HG03103 (cell line): ENCODE measurements at regions not wholly inside any gene's neighbourhood (a gene's known extent, or its start where the extent isn't known, plus 50 kb on each side); places are given as distances from the start of the nearest gene placed in this dataset.

Experiments
- ATAC-seq: cut with Tn5 transposase; IDR thresholded peaks from one replicate; pipeline ENCODE4 v1.9.1; 2021; ENCODE audit warnings: low read depth; ENCODE audit not compliant: unreplicated experiment

- no peak for ATAC-seq
Measured at GRCh38 chr18:78595453-78595852, 384.2 kb upstream of the SALL3 start.

GRCh38 chr18:78595924-78596573 lies 383.6 kb upstream of the SALL3 start:
- ATAC-seq = no peak

DNA sequence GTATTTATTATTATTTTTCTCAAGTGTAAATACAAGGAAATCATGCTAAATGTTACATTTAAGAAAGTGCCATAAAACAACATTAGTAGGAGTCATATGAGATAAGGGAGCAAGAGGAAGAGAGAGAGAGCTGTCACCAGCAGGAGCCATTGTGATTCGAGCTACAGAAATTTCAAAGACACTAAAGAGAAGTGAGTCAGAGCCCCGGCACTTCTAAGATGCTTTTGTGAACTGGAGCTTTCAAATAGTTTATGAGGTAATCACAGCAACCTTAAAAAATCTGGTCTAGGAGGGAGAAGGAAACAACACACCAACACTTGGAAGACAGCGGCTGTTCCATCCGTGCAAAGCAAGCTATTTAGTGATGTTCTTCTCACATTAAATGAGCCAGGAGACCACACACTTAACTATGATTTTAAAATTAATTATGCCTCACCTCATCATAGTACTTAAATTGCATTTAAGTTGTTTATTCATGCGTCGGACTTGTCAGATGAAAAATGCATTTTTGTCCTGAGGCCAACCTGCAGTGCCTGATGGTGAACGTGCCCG lies 382.7 kb upstream of the SALL3 start:
- no peak for ATAC-seq

GRCh38 chr18:78601349-78601748 lies 378.3 kb upstream of the SALL3 start:
- no peak for ATAC-seq

DNA sequence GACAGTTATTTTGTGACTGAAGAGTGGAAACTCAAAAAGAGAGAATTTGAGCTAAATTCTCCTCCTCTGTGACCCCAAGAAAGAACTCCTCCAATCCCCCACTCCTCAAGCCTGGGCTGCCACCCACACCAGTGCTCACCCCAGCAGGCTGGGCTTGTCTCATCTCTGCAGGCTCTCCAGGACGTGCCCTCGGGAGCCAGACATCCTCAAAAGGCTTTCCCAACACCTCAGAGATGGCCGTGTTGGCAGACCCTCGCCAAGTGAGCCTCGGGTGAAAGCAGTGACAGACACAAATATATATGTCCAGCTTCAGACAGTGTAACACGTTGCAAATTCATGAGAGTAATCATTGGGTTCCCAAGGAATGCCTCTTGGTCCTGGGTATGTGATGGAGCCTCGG lies 377.7 kb upstream of the SALL3 start:
- no peak for ATAC-seq

GRCh38 chr18:78602430-78602829 lies 377.2 kb upstream of the SALL3 start:
- ATAC-seq = no peak

- no peak for ATAC-seq
Measured at GRCh38 chr18:78603102-78603983, 376.3 kb upstream of the SALL3 start.

DNA sequence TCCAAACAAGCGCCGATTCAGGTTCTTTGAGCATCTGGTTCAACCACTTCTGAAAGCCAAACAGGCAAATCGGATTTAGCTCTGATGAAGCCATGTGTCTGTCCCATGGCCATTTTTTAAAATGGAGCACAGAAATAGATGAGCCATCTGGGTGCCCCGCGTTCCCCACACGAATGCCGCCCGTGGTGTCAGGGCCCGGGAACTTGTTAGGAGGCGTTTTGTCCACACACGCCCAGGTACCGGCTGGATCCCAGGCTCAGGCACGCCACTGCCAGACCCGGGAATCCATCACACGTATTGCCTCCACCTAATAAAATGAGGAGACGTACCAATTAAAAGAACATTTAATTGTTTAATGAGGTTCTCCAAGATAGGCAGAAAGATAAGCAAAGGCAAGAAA lies 374.4 kb upstream of the SALL3 start:
- no peak for ATAC-seq

DNA sequence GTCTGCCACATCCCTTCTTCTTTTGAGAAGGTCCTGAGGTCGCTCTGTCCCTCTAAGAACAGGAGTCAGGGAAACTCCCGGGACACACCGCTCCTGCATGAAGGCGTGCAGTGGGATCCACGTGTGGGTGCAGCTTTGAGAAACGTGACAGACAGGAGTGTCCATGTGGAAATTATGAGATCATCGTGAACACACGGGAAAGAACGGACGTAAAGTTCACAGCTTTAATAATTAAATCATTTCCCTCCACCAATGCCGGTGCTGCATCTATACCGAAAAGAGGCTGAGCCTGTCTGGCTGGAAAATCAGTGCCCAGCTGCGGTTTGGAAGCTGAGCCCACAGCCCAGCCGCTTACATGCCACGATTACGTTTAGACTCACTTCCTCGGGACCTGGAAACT lies 372.4 kb upstream of the SALL3 start:
- ATAC-seq = no peak

- ATAC-seq = no peak
Measured at GRCh38 chr18:78607784-78608183, 371.8 kb upstream of the SALL3 start.

DNA sequence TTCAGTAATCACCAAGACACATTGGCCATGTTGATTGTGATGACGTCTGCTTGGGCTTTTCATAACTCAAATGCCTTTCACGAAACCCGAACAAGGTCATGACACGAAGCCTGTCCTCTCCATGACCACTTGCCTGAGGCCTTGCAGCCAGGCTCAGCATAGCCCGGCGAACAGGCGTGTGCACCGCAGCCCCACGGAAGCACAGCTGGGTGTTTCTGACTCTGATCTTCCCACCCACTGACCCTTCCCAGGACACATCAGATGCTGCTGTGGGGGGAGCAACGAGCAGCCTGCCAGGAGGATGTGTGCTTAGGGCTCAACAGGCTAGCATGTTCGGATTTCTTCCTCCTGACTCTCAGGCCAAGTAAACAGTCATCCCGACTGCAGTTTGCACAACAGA lies 369.4 kb upstream of the SALL3 start:
- ATAC-seq = no peak

DNA sequence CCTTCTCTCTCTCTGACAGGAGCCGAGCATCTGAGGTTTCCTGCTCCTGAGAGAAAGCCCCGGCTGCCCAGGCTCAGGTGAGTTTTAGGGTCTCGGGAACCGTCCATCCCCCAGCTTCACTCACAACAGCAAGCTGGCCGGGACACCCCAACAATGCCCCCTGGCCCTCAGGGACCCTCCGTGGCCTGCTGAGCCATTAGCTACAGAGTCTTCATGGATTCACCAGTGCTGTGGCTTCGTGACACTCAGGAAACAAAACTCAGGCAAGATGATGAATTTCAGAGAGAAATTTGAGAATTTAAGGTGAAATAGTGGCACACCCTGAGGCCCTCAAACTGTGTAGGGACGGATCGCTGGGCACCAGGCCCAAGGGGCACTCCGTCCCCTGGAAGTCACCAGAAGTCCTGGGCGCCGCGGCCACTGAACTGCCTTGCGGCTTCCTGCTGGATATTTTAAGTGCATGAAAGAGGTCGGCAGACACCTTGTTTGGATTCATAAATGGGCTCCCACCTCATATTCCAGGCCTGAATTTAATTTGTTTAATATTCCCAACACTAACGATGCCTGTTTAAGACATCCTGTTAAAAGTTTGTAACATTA lies 368.3 kb upstream of the SALL3 start:
- no peak for ATAC-seq

DNA sequence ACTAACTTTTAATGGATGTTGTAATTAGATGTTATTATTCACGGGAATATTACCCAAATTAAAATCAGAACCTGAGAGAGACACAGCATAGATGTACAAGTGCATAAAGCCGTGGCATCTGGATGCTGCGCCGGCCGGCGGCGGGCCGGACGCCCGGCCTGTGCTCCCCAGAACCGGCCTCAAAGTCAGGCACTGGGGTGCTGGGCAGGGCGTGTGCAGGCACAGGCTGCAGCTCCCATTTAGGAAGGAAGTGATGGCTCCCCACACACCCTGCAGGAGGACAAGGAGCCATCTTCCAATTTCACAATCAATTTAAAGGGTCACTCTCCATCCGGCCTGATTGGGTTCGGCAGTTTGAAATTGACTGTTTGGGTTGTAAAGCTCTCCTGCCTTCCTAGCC lies 367.7 kb upstream of the SALL3 start:
- no peak for ATAC-seq

GRCh38 chr18:78612318-78612717 lies 367.3 kb upstream of the SALL3 start:
- no peak for ATAC-seq

GRCh38 chr18:78612801-78613200 lies 366.8 kb upstream of the SALL3 start:
- ATAC-seq = no peak

- ATAC-seq = no peak
Measured at GRCh38 chr18:78618726-78619125, 360.9 kb upstream of the SALL3 start.

- no peak for ATAC-seq
Measured at GRCh38 chr18:78619854-78620253, 359.8 kb upstream of the SALL3 start.

DNA sequence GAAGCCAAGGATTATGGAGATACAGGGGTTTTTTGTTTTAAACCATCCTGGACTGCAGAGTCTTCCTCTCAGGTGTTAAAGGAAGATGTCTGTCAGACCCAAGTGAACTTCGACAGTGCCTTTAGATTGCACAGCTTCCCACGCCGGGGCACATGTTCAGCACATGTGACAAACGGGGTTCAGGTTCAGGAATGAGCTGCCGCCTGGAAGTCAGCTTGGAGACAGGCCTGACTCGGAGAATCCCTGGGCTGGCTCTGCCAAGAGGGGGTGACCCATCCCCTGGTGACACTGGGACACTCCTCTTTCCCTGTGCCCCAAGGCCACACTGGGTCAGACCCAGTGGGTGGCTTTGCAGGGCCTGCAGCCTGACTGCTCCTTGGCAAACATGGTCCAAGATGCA lies 359.3 kb upstream of the SALL3 start:
- no peak for ATAC-seq

DNA sequence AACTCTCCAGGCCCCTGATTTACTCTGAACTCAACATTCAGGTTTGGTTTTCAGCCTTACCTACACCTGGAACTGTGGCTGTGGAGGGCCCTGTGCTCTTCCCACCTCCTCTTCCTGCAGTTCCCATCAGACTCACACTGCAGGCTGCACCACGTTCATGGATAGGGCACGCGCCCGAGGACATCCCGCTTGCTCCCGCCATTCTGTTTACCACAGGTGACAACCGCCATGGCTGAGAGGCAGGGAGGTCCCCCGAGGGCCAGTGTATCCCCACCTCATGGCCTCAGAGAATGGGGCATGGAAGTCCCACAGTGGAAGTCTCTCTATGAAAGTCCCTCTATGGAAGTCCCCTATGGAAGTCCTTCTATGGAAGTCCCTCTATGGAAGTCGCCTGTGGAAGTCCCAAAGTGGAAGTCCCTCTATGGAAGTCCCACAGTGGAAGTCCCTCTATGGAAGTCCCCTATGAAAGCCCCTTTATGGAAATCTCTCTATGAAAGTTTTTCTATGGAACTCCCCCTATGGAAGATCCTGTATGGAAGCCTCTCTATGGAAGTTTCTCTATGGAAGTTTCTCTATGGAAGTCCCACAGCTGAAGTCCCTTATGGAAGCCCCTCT lies 358.4 kb upstream of the SALL3 start:
- no peak for ATAC-seq

GRCh38 chr18:78622251-78622906 lies 357.2 kb upstream of the SALL3 start:
- no peak for ATAC-seq
